Stimulated activated CD8-positive, alpha-beta memory T cell treated with anti-CD3 and anti-CD28 coated beads, Interleukin-7, amount 100 ng/mL, for 4 hours (primary cell): ENCODE measurements at regions not wholly inside any gene's neighbourhood (a gene's known extent, or its start where the extent isn't known, plus 50 kb on each side); places are given as distances from the start of the nearest gene placed in this dataset.

ENCODE experiments used
- DNase-seq, 2 donors: peaks; one replicate each; pipeline ENCODE4 v3.0.0-alpha.2; 2020; ENCODE audit warnings: low read depth in 2 of 2

- no peak for DNase-seq
Measured at GRCh38 chr12:107225635-107226034, 132.3 kb upstream of the CRY1 start.

DNA sequence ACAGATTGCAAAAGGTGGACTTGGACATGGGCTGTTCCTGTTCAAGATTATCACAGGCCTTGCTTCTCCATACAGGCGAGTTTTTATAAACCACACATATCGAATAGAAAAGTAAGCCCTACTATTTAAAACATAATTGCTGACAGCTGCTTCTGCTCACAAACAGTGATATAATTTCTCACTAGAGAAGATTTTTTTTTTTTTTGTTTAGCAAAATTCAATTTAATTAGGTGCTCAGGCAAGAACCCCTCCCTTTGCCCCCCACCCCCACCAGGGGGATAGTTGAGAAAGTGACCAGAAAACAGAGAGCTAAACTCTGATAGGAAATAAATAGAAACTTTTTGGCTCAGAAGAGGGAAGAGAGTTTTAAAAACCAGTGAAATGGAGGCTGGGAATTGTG lies 132.8 kb upstream of the CRY1 start:
- no peak for DNase-seq

DNA sequence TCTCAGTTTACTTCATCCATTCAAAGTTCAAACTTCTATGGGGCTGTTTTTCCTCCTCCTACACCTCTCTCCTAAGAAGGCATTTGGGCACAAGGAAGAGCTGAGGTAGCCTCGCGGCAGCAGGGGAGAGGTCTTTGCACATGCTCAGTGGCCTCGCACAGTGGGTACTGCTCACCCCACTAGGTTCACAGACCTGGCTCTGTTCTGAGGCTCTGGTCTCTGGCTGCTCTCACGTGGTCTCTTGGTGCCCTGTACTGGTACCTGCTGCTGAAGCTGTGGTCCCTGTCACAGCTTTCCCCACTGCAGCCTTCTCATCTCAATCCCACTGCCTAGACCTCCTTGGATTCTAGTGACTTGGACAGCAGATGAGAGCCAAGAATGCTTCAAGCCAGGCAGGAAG lies 134.7 kb upstream of the CRY1 start:
- DNase-seq, result no peak

DNA sequence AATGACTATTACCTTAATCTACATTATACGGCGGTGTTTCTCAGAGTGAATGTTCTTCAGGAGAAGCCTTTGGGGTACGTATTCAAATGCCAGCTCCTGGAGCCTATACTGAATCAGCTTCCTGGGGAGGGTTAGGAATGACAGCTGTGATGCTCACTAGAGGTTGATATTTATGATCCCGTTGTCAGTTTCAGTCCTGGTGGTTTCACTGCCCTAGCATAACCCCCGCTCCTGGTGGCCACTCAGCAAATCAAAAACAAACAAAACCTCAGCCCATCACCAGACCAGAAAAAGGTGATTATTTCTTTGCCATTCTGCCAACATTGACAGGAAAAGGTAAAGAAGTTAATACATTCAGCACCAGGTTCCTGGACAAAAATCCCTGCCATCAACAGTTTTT lies 136.5 kb upstream of the CRY1 start:
- DNase-seq, result no peak

DNA sequence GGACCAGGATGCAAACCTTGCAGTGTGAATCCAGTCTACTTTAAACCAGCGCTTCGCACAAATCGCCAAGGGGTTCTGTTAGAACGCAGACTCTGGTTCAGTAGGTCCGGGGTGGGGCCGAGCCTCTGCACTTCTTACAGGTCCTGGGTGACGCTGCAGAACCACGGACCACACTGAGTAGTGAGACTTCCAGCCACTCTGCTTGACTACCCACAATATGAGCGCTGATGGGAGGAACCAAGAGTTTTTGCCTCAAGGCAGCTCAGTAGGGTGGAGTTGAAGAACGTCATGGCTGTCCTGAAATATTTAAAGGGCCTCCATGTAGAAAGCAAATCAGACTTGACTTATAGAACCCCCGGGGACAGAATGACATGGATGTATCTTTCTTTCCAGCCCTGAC lies 138.0 kb upstream of the CRY1 start:
- no peak for DNase-seq

- no peak for DNase-seq
Measured at GRCh38 chr12:107233551-107233950, 140.2 kb upstream of the CRY1 start.

- no peak for DNase-seq
Measured at GRCh38 chr12:107235600-107235999, 142.3 kb upstream of the CRY1 start.

- DNase-seq, result no peak
Measured at GRCh38 chr12:107236824-107237511, 143.6 kb upstream of the CRY1 start.

DNA sequence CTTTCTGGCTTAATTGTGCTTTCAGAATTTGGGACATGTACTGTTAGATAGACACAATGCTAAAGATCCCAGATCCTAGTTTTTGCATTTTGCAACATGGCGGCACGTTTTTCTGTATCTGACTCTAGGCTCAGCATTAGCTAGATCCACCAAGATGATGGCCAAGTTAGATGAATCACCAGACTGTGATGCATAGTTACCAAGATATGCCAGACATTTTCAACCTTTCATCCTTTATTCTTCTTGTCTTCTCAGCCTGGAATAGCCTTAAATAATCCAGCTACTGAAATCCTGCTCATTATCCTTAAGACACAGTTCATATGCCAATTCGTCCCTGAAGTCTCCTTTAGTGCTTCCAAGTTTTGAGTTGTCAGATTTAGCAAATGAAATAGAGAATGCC lies 144.9 kb upstream of the CRY1 start:
- no peak for DNase-seq

GRCh38 chr12:107241411-107241810 lies 148.1 kb upstream of the CRY1 start:
- DNase-seq, result no peak

GRCh38 chr12:107242189-107242588 lies 148.8 kb upstream of the CRY1 start:
- DNase-seq, result no peak

DNA sequence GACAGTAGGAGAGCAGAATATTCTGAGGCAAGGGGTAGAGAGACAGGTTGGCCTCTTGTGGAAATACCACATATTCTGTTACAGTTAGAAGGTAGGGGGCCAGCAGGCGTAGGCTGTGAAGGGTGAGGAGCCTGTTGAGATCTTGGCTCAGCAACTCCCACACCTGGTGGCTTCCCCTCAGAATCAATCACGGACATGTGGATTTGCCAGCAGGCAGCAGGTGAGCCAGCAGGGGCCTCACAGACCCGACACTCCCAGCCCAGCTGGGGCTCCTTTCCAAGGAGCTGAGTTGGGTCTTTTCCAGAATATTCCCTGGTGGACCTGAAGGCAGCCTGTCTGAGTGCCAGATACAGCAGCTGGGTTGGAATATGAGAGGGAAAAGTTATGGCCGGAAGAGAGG lies 150.0 kb upstream of the CRY1 start:
- no peak for DNase-seq

DNA sequence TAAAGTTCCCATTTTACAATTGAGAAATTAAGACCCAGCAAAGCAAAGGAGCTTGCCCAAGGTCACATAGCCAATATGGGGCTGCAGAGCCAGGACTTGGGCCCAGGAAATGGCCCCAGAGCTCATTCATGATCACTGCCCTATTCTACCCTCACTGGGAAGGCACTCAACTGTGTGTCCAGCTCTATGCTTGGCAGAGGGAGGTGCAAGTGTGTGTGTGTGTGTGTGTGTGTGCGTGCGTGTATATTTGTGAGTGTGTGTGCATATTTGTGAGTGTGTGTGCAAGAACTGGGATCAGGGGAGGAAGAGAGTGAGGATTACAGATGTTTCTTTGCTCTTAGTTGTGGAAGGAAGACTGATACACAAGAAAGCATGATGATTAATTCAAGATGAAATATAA lies 151.2 kb upstream of the CRY1 start:
- DNase-seq, result no peak

DNA sequence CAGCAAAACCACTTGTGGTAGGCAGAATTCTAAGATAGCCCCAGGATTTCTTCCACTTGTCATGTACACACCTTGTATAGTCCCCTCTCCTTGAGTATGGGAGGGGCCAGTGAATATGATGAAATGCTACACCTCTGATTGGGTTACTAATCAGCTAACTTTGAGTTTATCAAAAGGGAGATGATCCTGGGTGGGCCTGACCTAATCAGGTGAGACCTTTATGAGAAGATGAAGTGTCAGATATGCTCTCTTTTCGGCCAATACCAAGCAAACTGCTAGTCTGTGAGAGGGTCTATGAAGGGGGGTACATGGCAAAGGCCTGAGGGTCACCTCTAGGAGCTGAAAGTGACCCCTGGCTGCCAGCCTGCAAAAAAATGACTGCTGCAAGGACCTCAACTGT lies 154.3 kb upstream of the CRY1 start:
- DNase-seq, result no peak

DNA sequence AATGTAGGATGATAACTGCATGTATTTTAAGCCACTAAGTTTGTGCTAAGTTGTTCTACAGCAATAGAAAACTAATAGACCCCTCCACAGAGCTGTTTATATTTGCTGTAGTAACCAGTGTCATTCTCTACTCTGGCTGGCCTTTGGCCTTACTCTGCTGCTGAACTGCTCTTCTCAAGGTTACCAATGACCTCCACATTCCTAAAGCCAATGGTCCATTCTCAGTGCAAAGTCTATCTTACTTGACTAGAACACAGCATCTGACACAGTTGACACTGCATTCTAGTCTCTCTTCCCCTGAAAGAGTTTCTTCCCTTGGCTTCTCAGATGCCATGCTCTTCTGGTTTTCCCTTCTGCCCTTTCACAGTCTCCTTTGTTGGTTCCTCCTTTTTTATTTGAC lies 154.8 kb upstream of the CRY1 start:
- no peak for DNase-seq

DNA sequence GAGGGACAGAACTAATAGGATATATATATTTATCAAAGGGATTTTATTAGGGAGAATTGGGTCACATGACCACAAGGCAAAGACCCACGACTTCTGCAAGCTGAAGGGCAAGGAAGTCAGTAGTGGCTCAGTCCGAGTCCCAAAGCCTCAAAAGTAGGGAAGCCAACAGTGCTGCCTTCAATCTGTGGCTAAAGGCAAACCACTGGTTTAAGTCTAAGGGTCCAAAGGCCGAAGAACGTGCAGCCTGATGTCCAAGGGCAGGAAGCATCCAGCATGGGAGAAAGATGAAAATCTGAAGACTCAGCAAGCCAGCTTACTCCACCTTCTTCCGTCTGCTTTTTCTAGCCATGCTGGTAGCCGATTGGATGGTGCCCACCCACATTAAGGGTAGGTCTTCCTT lies 157.9 kb upstream of the CRY1 start:
- DNase-seq, result no peak

GRCh38 chr12:107253361-107253760 lies 160.0 kb upstream of the CRY1 start:
- no peak for DNase-seq

- DNase-seq, result no peak
Measured at GRCh38 chr12:107254258-107254856, 161.0 kb upstream of the CRY1 start.

GRCh38 chr12:107258780-107259179 lies 165.4 kb upstream of the CRY1 start:
- DNase-seq, result no peak

- DNase-seq, result no peak
Measured at GRCh38 chr12:107263980-107264379, 170.6 kb upstream of the CRY1 start.

DNA sequence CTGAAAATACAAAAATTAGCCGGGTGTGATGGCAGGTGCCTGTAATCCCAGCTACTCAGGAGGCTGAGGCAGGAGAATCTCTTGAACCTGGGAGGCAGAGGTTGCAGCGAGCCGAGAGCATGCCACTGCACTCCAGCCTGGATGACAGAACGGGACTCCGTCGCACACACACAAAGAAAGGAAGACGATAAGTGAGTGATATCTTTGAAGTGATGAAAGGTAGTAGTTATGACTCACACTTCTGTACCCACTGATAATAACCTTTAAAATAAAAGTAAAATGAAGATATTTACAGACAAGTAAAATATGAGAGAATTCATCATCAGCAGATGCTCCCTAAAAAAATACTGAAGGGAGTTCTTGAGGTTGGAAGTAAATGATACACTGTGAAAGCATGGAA lies 171.3 kb upstream of the CRY1 start:
- no peak for DNase-seq

DNA sequence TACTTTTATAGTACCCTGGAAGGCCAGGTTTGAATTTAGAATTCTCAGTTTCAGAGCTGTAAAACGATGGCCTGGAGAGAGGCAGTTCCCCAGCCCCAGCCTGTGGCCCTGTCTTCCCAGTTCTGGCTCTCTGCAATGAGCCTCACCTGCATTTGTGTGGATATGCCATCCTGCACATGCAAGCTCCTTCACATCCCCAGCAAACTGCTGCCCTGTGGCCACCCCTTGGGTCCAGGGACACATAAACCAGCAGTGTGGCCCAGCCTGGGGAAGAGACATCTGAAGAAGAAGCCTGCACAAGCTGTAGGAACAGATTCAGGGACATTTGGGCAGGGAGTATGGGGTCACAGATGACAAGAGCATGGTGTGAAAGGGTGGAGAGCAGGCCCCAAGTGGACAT lies 174.3 kb upstream of the CRY1 start:
- no peak for DNase-seq

DNA sequence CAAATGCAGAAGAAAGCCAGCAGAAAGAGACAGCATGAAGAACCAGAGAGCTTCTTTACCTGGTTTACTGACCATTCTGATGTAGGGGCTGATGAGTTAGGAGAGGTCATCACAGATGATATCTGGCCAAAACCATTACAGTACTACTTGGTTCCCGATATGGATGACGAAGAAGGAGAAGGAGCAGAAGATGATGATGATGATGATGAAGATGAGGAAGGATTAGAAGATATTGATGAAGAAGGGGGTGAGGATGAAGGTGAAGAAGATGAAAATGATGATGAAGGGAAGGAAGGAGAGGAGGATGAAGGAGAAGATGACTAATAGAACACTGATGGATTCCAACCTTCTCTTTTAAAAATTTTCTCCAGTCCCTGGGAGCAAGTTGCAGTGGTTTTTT lies 178.2 kb upstream of the CRY1 start:
- no peak for DNase-seq

DNA sequence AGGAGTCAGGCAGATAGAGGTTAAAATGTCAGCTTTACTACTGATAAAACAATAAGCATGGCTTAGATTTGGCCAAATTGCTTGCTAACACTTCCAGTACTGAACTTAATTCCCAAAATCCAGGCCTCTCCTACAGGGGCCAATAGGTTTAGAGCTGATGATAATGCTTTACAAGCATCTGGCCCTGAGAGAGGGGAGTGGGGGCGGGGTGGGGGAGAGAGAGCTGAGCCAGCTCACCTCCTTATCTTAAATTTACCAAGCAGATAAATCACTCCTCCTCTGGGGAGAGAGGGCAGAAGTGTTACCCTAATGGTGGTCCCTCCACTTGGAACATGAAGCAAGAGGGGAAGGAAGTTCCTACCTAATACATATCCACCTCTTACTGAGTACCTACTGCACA lies 182.2 kb upstream of the CRY1 start:
- no peak for DNase-seq
